ENCODE measurements at regions not wholly inside any gene's neighbourhood (a gene's known extent, or its start where the extent isn't known, plus 50 kb on each side); places are given as distances from the start of the nearest gene placed in this dataset.

DNA sequence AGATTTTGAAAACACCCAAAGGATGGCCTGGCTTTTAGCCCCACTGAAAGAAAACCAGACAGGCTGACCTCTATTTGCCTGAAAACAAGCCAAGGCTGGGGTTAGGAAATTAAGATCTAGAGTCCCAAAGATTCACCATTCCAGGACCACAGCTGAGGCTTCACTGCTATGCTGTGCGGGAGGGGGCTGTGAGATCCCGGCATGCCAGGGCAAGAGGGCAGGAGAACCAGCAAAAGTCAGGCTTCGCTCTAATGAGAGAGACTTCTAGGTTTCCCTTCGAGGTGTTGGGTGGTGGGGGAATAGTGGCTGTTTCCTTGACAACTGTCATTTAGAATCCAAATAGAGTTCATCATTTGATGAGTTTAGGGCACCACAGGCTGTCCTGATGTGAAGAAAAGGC, 152.9 kb upstream of the NFIB start:
- ATAC-seq (replicated peaks) (no peak), DNase-seq (no peak)
- Mint-ChIP-seq H3K4me3 (no peak overlapping the region), H3K27ac (no peak overlapping the region), H3K4me1 (no peaks in the 10 kb centered on the region), H3K27me3 (peaks cover 0 to 3% of the 10 kb centered on the region in 2 donors), H3K36me3 (no peaks in the 10 kb centered on the region), H3K9me3 (no peaks in the 10 kb centered on the region)

GRCh38 chr9:14466429-14466818, 152.5 kb upstream of the NFIB start:
- DNase-seq = no peak
- H3K9me3 Mint-ChIP-seq = no peaks in the 10 kb centered on the region
- H3K27me3 Mint-ChIP-seq = peaks cover 0 to 3% of the 10 kb centered on the region in 2 donors
- no peak for ATAC-seq (replicated peaks)
- H3K27ac Mint-ChIP-seq = no peak overlapping the region
- no peak overlapping the region for H3K4me3 Mint-ChIP-seq
- H3K4me1 Mint-ChIP-seq = no peaks in the 10 kb centered on the region
- no peaks in the 10 kb centered on the region for H3K36me3 Mint-ChIP-seq

- ATAC-seq (replicated peaks) (no peak), DNase-seq (no peak)
- no peak overlapping the region for H3K4me3 Mint-ChIP-seq
- H3K9me3 Mint-ChIP-seq = no peaks in the 10 kb centered on the region
- no peaks in the 10 kb centered on the region for H3K36me3 Mint-ChIP-seq
- H3K27me3 Mint-ChIP-seq = no peaks in the 10 kb centered on the region
- no peaks in the 10 kb centered on the region for H3K4me1 Mint-ChIP-seq
- H3K27ac Mint-ChIP-seq = no peak overlapping the region
Measured at GRCh38 chr9:14462950-14463349, 149.0 kb upstream of the NFIB start.

- Mint-ChIP-seq H3K36me3 (no peaks in the 10 kb centered on the region), H3K27ac (no peak overlapping the region), H3K27me3 (peaks cover 5 to 12% of the 10 kb centered on the region in 2 donors), H3K9me3 (peaks cover 0 to 3% of the 10 kb centered on the region in 2 donors), H3K4me3 (no peak overlapping the region), H3K4me1 (no peaks in the 10 kb centered on the region)
- DNase-seq (no peak), ATAC-seq (replicated peaks) (no peak)
Measured at GRCh38 chr9:14455243-14455642, 141.3 kb upstream of the NFIB start.

DNA sequence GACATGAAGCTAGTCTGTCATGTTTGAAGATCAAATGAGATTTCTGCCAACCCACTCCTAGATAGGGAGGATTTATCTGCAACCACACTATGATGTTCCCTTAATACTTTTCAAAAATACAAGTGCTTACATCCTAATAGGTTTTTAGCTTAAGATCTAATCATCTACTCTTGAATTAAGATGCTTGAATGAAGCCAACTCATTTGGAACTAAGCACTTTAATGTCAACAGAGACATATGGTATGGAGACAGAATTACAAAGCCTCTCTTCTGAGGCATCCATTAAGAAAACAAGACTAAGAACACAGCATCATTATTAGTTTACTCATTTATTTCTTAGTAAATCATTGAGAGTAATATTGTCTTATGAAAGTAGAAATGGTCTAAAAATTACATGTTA, 139.3 kb upstream of the NFIB start:
- no peaks in the 10 kb centered on the region for H3K36me3 Mint-ChIP-seq
- DNase-seq (no peak), ATAC-seq (replicated peaks) (no peak)
- H3K27me3 Mint-ChIP-seq = peaks cover 5 to 17% of the 10 kb centered on the region in 2 donors
- H3K4me3 Mint-ChIP-seq = no peak overlapping the region
- H3K9me3 Mint-ChIP-seq = peaks cover 0 to 5% of the 10 kb centered on the region in 2 donors
- no peaks in the 10 kb centered on the region for H3K4me1 Mint-ChIP-seq
- no peak overlapping the region for H3K27ac Mint-ChIP-seq

DNA sequence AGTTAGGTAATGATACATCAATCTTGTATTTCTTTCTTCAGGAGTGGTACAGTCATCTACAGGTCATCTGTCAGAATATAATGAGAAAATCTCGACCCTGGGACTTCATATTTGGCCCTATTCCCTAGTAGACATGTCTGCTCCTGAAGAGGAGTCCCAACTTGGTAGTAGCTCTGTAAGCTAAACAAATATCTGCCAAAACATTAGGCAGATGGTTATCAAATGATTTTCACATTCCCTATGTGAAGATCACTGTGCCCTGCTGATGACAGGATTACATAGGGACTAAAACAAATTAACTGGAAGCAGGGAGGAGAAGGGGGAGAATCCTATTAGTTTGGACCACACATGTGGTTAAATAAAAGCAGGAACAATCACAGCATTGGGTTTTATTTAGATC, 138.6 kb upstream of the NFIB start:
- Mint-ChIP-seq H3K4me3 (no peak overlapping the region), H3K27me3 (peaks cover 5 to 17% of the 10 kb centered on the region in 2 donors), H3K27ac (no peak overlapping the region), H3K4me1 (no peaks in the 10 kb centered on the region), H3K36me3 (no peaks in the 10 kb centered on the region), H3K9me3 (peaks cover 0 to 5% of the 10 kb centered on the region in 2 donors)
- ATAC-seq (replicated peaks) = no peak
- DNase-seq = no peak

DNA sequence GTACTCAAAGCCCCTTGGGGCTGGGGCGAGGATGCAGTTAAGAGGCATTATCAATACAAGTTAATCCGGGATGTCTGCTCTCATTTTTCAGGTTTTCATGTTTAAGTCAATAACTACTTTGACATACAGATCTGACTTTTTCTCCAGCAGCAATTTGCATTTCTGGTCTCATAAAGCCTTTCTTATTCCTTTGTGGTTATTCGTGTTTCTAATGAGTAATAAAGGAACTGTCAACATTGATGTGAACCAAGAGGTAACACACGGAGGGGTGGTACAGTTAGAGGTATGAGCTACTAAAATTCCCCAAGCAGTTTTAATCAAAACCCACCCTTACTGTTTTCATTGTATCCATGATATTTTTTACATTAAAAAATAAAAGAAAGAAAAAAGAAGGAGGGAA, 138.0 kb upstream of the NFIB start:
- H3K4me1 Mint-ChIP-seq = no peaks in the 10 kb centered on the region
- peaks cover 0 to 2% of the 10 kb centered on the region in 2 donors for H3K9me3 Mint-ChIP-seq
- H3K4me3 Mint-ChIP-seq = no peak overlapping the region
- no peaks in the 10 kb centered on the region for H3K36me3 Mint-ChIP-seq
- no peak overlapping the region for H3K27ac Mint-ChIP-seq
- peaks cover 5 to 17% of the 10 kb centered on the region in 2 donors for H3K27me3 Mint-ChIP-seq
- DNase-seq (no peak), ATAC-seq (replicated peaks) (no peak)

GRCh38 chr9:14447103-14447502, 133.2 kb upstream of the NFIB start:
- Mint-ChIP-seq H3K27me3 (peaks cover 0 to 5% of the 10 kb centered on the region in 2 donors), H3K27ac (no peak overlapping the region), H3K36me3 (no peaks in the 10 kb centered on the region), H3K4me3 (no peak overlapping the region), H3K9me3 (peaks cover 0 to 2% of the 10 kb centered on the region in 2 donors), H3K4me1 (no peaks in the 10 kb centered on the region)
- ATAC-seq (replicated peaks) (no peak), DNase-seq (no peak)

DNA sequence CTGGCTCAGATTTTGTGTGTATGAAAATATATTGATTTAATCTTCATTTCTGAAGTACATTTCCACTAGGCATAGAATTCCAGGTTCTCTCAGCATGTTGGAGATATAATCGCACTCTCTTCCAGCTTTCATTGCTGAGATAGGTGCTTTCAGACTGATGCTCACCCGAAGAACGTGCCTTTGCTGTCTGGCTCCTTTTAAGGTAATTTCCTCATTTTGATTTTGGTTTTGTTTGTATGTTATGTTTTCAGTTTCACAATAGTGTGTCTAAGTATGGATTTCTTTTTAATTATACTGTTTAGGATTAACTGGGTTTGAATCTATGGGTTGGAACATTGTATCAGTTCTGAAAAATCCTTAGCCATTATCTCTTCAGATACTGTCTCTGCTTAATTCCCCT, 132.0 kb upstream of the NFIB start:
- H3K36me3 Mint-ChIP-seq = no peaks in the 10 kb centered on the region
- peaks cover 0 to 5% of the 10 kb centered on the region in 2 donors for H3K27me3 Mint-ChIP-seq
- H3K27ac Mint-ChIP-seq = no peak overlapping the region
- no peak for DNase-seq
- H3K4me1 Mint-ChIP-seq = no peaks in the 10 kb centered on the region
- H3K4me3 Mint-ChIP-seq = no peak overlapping the region
- H3K9me3 Mint-ChIP-seq = peaks cover 0 to 2% of the 10 kb centered on the region in 2 donors
- no peak for ATAC-seq (replicated peaks)

- Mint-ChIP-seq H3K4me1 (no peaks in the 10 kb centered on the region), H3K9me3 (no peaks in the 10 kb centered on the region), H3K27me3 (peaks cover 1% of the 10 kb centered on the region in 2 donors), H3K4me3 (no peak overlapping the region), H3K36me3 (no peaks in the 10 kb centered on the region), H3K27ac (no peak overlapping the region)
- DNase-seq (no peak), ATAC-seq (replicated peaks) (no peak)
Measured at GRCh38 chr9:14442956-14443355, 129.0 kb upstream of the NFIB start.

DNA sequence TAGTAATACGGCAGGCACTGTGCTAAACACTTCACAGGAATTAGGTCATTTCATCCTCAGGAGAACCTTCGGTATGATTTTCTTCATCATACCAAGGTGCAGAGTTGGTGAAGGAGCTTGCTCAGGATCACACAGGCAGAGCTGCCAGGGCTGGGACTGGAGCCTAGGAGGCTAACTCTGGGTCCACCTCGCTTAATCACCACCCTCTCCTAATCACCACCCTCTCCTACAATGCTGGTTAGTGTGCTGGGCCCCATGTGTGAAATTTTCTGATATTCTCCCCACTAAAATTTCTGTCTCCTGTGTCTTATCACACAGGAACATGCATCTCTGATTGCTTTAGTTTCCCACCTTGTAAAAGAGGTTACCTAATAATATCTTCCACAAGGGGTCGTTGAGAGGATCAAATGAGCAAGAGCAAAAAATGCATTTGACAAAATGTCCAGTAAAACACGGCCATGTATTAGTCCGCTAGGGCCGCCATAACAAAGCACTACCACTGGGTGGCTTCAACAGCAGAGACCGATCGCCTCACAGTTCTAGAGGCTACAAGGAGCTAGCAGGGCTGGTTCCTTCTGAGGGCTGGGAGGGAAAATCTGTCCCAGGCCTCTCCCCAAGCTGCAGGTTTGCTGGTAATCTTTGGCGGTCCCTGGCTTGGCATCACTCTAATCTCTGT, 128.2 kb upstream of the NFIB start:
- no peak for DNase-seq
- Mint-ChIP-seq H3K4me1 (no peaks in the 10 kb centered on the region), H3K9me3 (no peaks in the 10 kb centered on the region), H3K36me3 (no peaks in the 10 kb centered on the region), H3K27me3 (peaks cover 5 to 9% of the 10 kb centered on the region in 2 donors), H3K4me3 (no peak overlapping the region), H3K27ac (no peak overlapping the region)
- no peak for ATAC-seq (replicated peaks)

GRCh38 chr9:14441115-14441514, 127.2 kb upstream of the NFIB start:
- DNase-seq = no peak
- Mint-ChIP-seq H3K27me3 (peaks cover 6 to 9% of the 10 kb centered on the region in 2 donors), H3K36me3 (no peaks in the 10 kb centered on the region), H3K4me3 (no peak overlapping the region), H3K4me1 (no peaks in the 10 kb centered on the region), H3K27ac (no peak overlapping the region), H3K9me3 (no peaks in the 10 kb centered on the region)
- ATAC-seq (replicated peaks) = no peak

DNA sequence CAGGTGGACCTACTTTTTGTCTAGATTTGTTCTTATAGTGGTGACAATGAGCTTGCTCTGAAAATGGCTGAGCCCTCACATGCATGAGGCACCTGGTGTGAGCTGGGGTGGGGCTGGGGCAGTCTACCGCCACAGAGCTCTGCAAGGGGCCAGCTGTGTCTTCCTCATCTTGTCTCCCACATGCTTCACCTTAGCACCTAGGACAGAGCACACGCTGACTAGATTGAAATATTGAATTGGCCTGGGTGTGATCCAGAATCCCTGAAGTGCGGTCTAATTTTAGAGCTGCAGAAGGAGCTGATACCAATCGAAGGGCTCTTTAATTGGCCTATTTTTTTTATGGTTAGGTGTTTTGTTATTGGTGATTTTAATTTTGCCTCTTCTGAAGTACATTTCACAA, 126.1 kb upstream of the NFIB start:
- Mint-ChIP-seq H3K27me3 (peaks cover 10 to 11% of the 10 kb centered on the region in 2 donors), H3K4me3 (no peak overlapping the region), H3K27ac (no peak overlapping the region), H3K36me3 (no peaks in the 10 kb centered on the region), H3K4me1 (no peaks in the 10 kb centered on the region), H3K9me3 (no peaks in the 10 kb centered on the region)
- DNase-seq (no peak), ATAC-seq (replicated peaks) (no peak)

DNA sequence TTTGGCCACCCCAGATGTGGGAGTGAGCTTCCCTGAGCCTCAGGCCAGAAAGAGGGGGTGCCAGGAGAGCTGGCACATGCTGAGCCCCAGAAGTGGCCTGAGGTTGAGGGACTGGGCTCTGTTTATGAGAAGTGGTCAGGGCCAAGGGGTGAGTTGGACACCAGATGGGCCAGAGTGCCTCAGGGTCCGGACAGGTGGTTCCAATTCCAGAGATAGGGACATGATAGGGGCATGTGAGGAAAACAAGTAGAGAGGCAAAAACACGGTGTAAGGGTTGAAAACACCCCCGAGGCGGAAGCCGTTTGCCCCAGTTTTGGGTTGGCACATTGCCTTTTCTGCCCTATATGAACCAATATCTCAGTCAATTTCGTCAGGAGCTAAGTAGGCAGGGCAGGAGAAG, 125.6 kb upstream of the NFIB start:
- no peak overlapping the region for H3K27ac Mint-ChIP-seq
- ATAC-seq (replicated peaks) (no peak), DNase-seq (no peak)
- H3K36me3 Mint-ChIP-seq = no peaks in the 10 kb centered on the region
- H3K4me3 Mint-ChIP-seq = no peak overlapping the region
- H3K9me3 Mint-ChIP-seq = no peaks in the 10 kb centered on the region
- H3K27me3 Mint-ChIP-seq = peaks cover 14 to 15% of the 10 kb centered on the region in 2 donors
- H3K4me1 Mint-ChIP-seq = no peaks in the 10 kb centered on the region

DNA sequence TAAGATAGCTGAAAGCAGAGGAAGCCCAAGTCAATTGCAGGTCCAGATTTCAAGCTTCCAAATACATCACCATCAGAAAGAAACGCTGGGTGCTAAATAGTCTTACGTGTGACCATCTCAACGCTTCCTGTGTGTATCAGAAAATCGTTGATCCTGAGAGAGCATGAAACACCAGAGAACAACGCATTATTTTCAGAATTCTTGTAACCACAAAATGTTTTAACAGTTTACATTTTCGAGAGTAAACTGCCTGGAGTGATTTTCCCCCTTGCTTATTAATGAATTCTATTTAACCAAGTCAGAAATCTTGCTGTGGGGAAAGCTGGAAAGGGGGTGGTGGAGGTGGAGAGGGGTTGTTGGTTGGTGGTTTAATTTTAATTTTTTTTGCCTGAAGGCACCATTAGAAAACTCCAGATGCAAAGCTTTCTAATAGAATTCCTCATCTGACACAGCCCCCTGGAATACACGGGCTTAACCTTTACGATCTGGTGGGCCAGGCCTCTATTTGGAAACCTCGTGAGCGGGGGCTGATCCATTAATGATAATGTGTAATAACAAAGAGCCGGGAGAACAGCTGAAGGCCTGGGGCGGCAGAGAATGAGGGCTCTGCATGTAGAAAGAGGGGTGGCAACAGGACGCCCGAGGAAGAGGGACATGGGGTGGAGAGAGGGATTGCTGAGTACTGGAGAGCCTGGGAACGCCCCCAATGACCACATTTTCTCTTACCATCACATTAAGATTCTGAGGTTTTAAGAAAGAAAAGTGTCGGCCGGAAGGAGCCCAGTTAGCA, 124.5 kb upstream of the NFIB start:
- DNase-seq (no peak), ATAC-seq (replicated peaks) (no peak)
- H3K4me3 Mint-ChIP-seq = no peak overlapping the region
- no peak overlapping the region for H3K27ac Mint-ChIP-seq
- peaks cover 15 to 23% of the 10 kb centered on the region in 2 donors for H3K27me3 Mint-ChIP-seq
- no peaks in the 10 kb centered on the region for H3K36me3 Mint-ChIP-seq
- H3K9me3 Mint-ChIP-seq = no peaks in the 10 kb centered on the region
- H3K4me1 Mint-ChIP-seq = peaks cover 0 to 2% of the 10 kb centered on the region in 2 donors
